ENCODE measurements at regions not wholly inside any gene's neighbourhood (a gene's known extent, or its start where the extent isn't known, plus 50 kb on each side); places are given as distances from the start of the nearest gene placed in this dataset.
"Not testable (repeated sequence)": the region's sequence is repeated elsewhere in the genome, so short reads cannot be mapped to it uniquely, and the experiment has no call there.

DNA sequence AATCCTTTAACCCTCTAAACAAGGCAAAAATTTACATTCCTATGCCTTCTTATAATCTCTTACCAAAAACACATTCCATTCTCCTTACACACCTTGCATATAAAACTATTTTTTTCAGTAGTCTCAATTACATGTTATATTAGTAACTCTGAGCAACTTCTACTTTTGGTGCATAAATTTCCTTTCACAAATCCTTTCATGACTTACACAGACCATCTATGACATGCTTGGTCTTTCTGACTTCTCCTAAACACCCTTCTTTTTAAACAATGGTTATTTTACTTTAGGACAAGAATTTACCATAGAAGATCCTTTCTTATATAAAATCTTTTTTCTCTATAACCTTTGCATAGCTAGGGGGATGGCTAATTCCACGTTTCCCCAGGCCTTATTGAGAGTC lies 208.0 kb upstream of the ARRDC3 start:
- no peak overlapping the region for H3K27ac ChIP-seq (ENCODE audit: low read depth, low read length)
- H3K36me3 ChIP-seq (ENCODE audit: insufficient read depth, low read length) = no peaks in the 10 kb centered on the region
- no peaks in the 10 kb centered on the region for H3K4me1 ChIP-seq (ENCODE audit: insufficient read depth, low read length)
- H3K79me2 ChIP-seq (ENCODE audit: insufficient read depth, low read length) = no peaks in the 10 kb centered on the region
- H3K27me3 ChIP-seq (ENCODE audit: insufficient read depth, low read length) = no peaks in the 10 kb centered on the region
- no peak overlapping the region for H3K4me3 ChIP-seq (ENCODE audit: insufficient read depth, low read length)
- DNase-seq (ENCODE audit: insufficient read length, low spot score, missing footprints) = no peak
- no peak overlapping the region for H3K4me2 ChIP-seq (ENCODE audit: insufficient read depth, low read length)
- no peaks in the 10 kb centered on the region for H3K9me3 ChIP-seq (ENCODE audit: low read depth, low read length)
- TF ChIP-seq, protein P1, sequence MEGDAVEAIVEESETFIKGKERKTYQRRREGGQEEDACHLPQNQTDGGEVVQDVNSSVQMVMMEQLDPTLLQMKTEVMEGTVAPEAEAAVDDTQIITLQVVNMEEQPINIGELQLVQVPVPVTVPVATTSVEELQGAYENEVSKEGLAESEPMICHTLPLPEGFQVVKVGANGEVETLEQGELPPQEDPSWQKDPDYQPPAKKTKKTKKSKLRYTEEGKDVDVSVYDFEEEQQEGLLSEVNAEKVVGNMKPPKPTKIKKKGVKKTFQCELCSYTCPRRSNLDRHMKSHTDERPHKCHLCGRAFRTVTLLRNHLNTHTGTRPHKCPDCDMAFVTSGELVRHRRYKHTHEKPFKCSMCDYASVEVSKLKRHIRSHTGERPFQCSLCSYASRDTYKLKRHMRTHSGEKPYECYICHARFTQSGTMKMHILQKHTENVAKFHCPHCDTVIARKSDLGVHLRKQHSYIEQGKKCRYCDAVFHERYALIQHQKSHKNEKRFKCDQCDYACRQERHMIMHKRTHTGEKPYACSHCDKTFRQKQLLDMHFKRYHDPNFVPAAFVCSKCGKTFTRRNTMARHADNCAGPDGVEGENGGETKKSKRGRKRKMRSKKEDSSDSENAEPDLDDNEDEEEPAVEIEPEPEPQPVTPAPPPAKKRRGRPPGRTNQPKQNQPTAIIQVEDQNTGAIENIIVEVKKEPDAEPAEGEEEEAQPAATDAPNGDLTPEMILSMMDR (IDR thresholded peaks at IDR 0.05; ENCODE audit: extremely low read depth, low read depth, low read length) = no peak
- no peak overlapping the region for H2AFZ ChIP-seq (ENCODE audit: low read length)
- no peaks in the 10 kb centered on the region for H4K20me1 ChIP-seq (ENCODE audit: insufficient read depth, low read length)

DNA sequence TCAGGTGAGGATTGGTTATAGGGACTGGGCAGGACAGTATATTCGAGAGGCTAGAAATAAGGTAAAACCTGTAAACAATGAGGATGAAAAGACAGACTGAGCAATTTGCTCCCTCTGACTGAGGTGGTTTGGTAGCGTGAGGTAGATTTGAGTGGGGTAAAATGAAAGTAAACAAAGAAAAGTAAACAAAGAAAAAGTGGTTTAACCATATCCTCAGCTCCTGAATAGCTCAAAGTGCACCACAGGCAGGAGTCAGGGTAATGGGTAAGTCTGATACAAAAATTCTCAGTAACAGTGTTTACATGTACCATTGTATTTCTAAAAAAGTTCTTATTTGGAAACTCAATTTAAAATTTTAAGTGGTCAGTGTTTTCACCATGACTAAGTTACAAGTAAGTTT lies 203.1 kb upstream of the ARRDC3 start:
- DNase-seq (ENCODE audit: insufficient read length, low spot score, missing footprints) = no peak
- TF ChIP-seq, protein P1 (IDR thresholded peaks at IDR 0.05; ENCODE audit: extremely low read depth, low read depth, low read length) = no peak
- Histone ChIP-seq H3K79me2 (ENCODE audit: insufficient read depth, low read length) (no peaks in the 10 kb centered on the region), H3K9me3 (ENCODE audit: low read depth, low read length) (no peaks in the 10 kb centered on the region), H3K27ac (ENCODE audit: low read depth, low read length) (no peak overlapping the region), H2AFZ (ENCODE audit: low read length) (no peak overlapping the region), H3K4me1 (ENCODE audit: insufficient read depth, low read length) (no peaks in the 10 kb centered on the region), H3K4me2 (ENCODE audit: insufficient read depth, low read length) (no peak overlapping the region), H3K4me3 (ENCODE audit: insufficient read depth, low read length) (no peak overlapping the region), H4K20me1 (ENCODE audit: insufficient read depth, low read length) (no peaks in the 10 kb centered on the region), H3K36me3 (ENCODE audit: insufficient read depth, low read length) (no peaks in the 10 kb centered on the region), H3K27me3 (ENCODE audit: insufficient read depth, low read length) (no peaks in the 10 kb centered on the region)

DNA sequence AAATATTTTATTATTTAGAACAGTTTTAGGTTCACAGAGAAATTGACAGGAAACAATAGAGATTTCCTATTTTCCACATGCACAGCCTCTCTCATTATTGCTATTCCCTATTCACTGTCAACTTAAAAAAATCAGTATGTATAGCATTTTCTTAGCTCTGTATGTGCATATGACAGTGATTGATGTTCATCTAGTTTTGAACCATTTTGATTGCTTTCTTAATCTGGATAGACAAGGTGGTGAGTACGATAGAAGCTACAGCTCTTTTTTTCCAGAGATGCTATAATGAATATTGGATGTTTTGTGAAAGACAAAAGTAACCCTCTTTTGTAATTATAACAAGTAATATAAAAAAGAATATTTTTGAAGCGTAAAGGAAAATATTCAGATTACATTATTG lies 201.2 kb upstream of the ARRDC3 start:
- no peaks in the 10 kb centered on the region for H3K9me3 ChIP-seq (ENCODE audit: low read depth, low read length)
- no peaks in the 10 kb centered on the region for H3K36me3 ChIP-seq (ENCODE audit: insufficient read depth, low read length)
- DNase-seq (ENCODE audit: insufficient read length, low spot score, missing footprints) = no peak
- TF ChIP-seq, protein P1 (IDR thresholded peaks at IDR 0.05; ENCODE audit: extremely low read depth, low read depth, low read length) = no peak
- no peak overlapping the region for H3K4me2 ChIP-seq (ENCODE audit: insufficient read depth, low read length)
- no peaks in the 10 kb centered on the region for H3K27me3 ChIP-seq (ENCODE audit: insufficient read depth, low read length)
- no peaks in the 10 kb centered on the region for H3K4me1 ChIP-seq (ENCODE audit: insufficient read depth, low read length)
- H3K27ac ChIP-seq (ENCODE audit: low read depth, low read length) = no peak overlapping the region
- H2AFZ ChIP-seq (ENCODE audit: low read length) = no peak overlapping the region
- no peak overlapping the region for H3K4me3 ChIP-seq (ENCODE audit: insufficient read depth, low read length)
- no peaks in the 10 kb centered on the region for H4K20me1 ChIP-seq (ENCODE audit: insufficient read depth, low read length)
- H3K79me2 ChIP-seq (ENCODE audit: insufficient read depth, low read length) = no peaks in the 10 kb centered on the region

DNA sequence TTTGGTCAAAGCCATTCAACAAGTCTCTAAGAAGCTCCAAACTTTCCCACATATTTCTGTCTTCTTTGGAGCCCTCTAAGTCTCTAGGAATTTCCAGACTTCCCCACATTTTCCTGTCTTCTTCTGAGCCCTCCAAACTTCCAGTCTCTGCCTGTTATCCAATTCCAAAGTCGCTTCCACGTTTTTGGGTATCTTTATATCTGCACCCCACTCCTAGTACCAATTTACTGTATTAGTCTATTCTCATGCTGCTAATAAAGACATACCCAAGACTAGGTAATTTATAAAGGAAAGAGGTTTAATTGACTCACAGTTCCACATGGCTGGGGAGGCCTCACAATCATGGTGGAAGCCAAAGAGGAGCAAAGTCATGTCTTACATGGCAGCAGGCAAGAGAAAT lies 182.9 kb upstream of the ARRDC3 start:
- not testable (repeated sequence) for H3K27ac ChIP-seq (ENCODE audit: low read depth, low read length); H3K4me2 ChIP-seq (ENCODE audit: insufficient read depth, low read length); DNase-seq (ENCODE audit: insufficient read length, low spot score, missing footprints); H3K36me3 ChIP-seq (ENCODE audit: insufficient read depth, low read length); H4K20me1 ChIP-seq (ENCODE audit: insufficient read depth, low read length); H3K9me3 ChIP-seq (ENCODE audit: low read depth, low read length); H3K79me2 ChIP-seq (ENCODE audit: insufficient read depth, low read length); H3K4me1 ChIP-seq (ENCODE audit: insufficient read depth, low read length); H3K27me3 ChIP-seq (ENCODE audit: insufficient read depth, low read length); H2AFZ ChIP-seq (ENCODE audit: low read length); H3K4me3 ChIP-seq (ENCODE audit: insufficient read depth, low read length)

DNA sequence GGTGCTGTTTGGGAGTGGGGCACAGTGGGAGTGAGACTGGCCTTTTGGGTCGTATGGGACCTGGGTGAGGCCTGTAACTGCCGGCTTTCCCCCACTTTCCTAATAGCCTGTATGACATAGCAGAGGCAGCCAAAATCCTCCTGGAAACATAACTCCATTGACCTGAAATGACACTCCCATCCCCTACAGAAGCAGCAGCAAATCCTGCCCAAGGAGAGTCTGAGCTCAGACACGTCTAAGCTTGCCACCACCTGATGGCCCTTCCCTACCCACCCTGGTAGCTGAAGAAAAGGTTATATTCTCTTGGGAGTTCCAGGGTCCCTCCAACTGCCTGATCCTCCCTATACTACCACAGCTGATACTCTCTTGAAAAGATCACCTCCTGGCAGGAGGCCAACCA lies 179.8 kb upstream of the ARRDC3 start:
- no peaks in the 10 kb centered on the region for H3K36me3 ChIP-seq (ENCODE audit: insufficient read depth, low read length)
- H2AFZ ChIP-seq (ENCODE audit: low read length) = no peak overlapping the region
- H3K4me1 ChIP-seq (ENCODE audit: insufficient read depth, low read length) = no peaks in the 10 kb centered on the region
- no peak overlapping the region for H3K4me3 ChIP-seq (ENCODE audit: insufficient read depth, low read length)
- no peak overlapping the region for H3K27ac ChIP-seq (ENCODE audit: low read depth, low read length)
- no peaks in the 10 kb centered on the region for H3K27me3 ChIP-seq (ENCODE audit: insufficient read depth, low read length)
- no peak for DNase-seq (ENCODE audit: insufficient read length, low spot score, missing footprints)
- no peaks in the 10 kb centered on the region for H4K20me1 ChIP-seq (ENCODE audit: insufficient read depth, low read length)
- H3K79me2 ChIP-seq (ENCODE audit: insufficient read depth, low read length) = no peaks in the 10 kb centered on the region
- H3K9me3 ChIP-seq (ENCODE audit: low read depth, low read length) = no peaks in the 10 kb centered on the region
- no peak overlapping the region for H3K4me2 ChIP-seq (ENCODE audit: insufficient read depth, low read length)
- TF ChIP-seq, protein P1 (IDR thresholded peaks at IDR 0.05; ENCODE audit: extremely low read depth, low read depth, low read length) = no peak
